ENCODE measurements at regions not wholly inside any gene's neighbourhood (a gene's known extent, or its start where the extent isn't known, plus 50 kb on each side); places are given as distances from the start of the nearest gene placed in this dataset.

DNA sequence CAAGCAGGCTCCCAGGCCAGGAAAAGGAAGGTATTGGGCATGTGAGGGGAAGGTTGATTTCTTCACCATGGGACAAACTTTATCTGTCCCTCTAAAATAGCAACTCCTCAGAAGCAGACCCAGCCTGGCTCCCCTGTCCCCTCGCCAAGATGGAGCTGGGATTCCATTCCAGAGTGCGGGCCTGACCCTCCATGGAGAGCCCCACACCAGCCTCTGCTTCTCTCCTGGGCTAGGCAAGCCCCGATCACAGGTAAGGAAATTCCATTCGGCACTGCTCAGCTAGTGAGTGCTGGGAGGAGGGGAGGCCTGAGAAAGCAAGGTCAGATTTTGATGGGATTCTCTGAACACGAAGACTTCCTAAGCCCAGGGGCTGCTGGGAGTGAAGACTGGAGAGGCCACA is 98.4 kb downstream of the EFNB1 start:
- Histone ChIP-seq H2AFZ (ENCODE audit: low read length) (no peak overlapping the region), H2BK120ac (ENCODE audit: low read depth, low read length) (no peak overlapping the region), H3K9me3 (replicated peaks in 1 of 2; ENCODE audit: control insufficient read depth in 2 of 2, insufficient read depth in 1 of 2, low read depth in 1 of 2, low read length in 2 of 2) (no peaks in the 10 kb centered on the region), H3K4ac (ENCODE audit: low read length) (no peak overlapping the region), H3K4me2 (ENCODE audit: insufficient read depth, low read length, poor library complexity, severe bottlenecking) (no peak overlapping the region), H2BK15ac (ENCODE audit: low read length) (no peak overlapping the region), H2BK5ac (ENCODE audit: low read length) (no peak overlapping the region), H3K36me3 (replicated peaks in 1 of 2; ENCODE audit: control insufficient read depth in 2 of 2, insufficient read depth in 2 of 2, low read length in 2 of 2) (no peaks in the 10 kb centered on the region), H4K8ac (ENCODE audit: low read depth, low read length) (no peak overlapping the region), H3K18ac (ENCODE audit: low read length) (no peak overlapping the region), H3K9ac (ENCODE audit: low read depth, low read length, poor library complexity) (no peak overlapping the region), H2BK12ac (ENCODE audit: low read length) (no peak overlapping the region), H3K23ac (ENCODE audit: low read depth, low read length, poor library complexity) (no peak overlapping the region), H3K27ac (replicated peaks; ENCODE audit: low read length) (no peak overlapping the region), H3K4me1 (ENCODE audit: control insufficient read depth in 2 of 2, insufficient read depth in 1 of 2, low read depth in 1 of 2, low read length in 2 of 2) (peaks cover 7 to 9% of the 10 kb centered on the region in 2 donors), H2AK5ac (ENCODE audit: low read depth, low read length) (no peak overlapping the region), H4K91ac (ENCODE audit: low read depth, low read length, poor library complexity) (no peak overlapping the region), H3K27me3 (ENCODE audit: control insufficient read depth in 3 of 3, insufficient read depth in 3 of 3, low read depth in 1 of 3, low read length in 3 of 3) (peaks cover 0 to 13% (median 1%) of the 10 kb centered on the region in 3 experiments), H3K79me1 (ENCODE audit: low read depth, low read length) (no peaks in the 10 kb centered on the region), H3K14ac (ENCODE audit: low read length) (no peak overlapping the region), H3K4me3 (ENCODE audit: low read length in 2 of 2) (no peak overlapping the region)
- WGBS, 2 donors (ENCODE audit: extremely low coverage in 2 of 2, insufficient read length in 2 of 2, insufficient replicate concordance in 1 of 2), result no CpG with 5 or more reads among the region's 5 CpGs
- no peak for DNase-seq (ENCODE audit: low spot score)

DNA sequence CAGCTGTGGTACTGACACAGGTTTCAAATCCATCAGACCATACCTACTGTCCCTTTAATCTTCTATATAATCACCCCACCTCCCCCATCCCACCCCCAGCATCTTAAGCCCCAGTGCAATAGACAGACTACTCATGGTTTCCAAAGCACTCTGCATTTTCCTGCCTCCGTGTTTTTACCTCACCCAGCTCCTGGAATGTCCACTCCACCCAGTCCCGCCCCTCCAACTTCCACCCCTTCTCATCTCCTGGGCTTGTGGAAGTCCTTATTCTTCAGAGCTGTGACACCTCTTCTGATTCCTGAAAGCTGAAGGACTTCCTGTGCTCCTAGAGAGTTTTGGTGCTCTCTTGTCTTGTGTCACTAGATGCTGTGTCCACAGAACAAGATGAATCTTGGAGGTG is 94.3 kb downstream of the EFNB1 start:
- Histone ChIP-seq H3K4me3 (ENCODE audit: low read length in 2 of 2) (no peak overlapping the region), H2BK15ac (ENCODE audit: low read length) (no peak overlapping the region), H3K18ac (ENCODE audit: low read length) (no peak overlapping the region), H3K4ac (ENCODE audit: low read length) (no peak overlapping the region), H3K9me3 (replicated peaks in 1 of 2; ENCODE audit: control insufficient read depth in 2 of 2, insufficient read depth in 1 of 2, low read depth in 1 of 2, low read length in 2 of 2) (no peaks in the 10 kb centered on the region), H2BK5ac (ENCODE audit: low read length) (no peak overlapping the region), H3K23ac (ENCODE audit: low read depth, low read length, poor library complexity) (no peak overlapping the region), H2AFZ (ENCODE audit: low read length) (no peak overlapping the region), H3K36me3 (replicated peaks in 1 of 2; ENCODE audit: control insufficient read depth in 2 of 2, insufficient read depth in 2 of 2, low read length in 2 of 2) (no peaks in the 10 kb centered on the region), H3K4me1 (ENCODE audit: control insufficient read depth in 2 of 2, insufficient read depth in 1 of 2, low read depth in 1 of 2, low read length in 2 of 2) (peaks cover 0 to 2% of the 10 kb centered on the region in 2 donors), H2BK12ac (ENCODE audit: low read length) (no peak overlapping the region), H3K27me3 (ENCODE audit: control insufficient read depth in 3 of 3, insufficient read depth in 3 of 3, low read depth in 1 of 3, low read length in 3 of 3) (peaks cover 0 to 20% (median 11%) of the 10 kb centered on the region in 3 experiments), H3K4me2 (ENCODE audit: insufficient read depth, low read length, poor library complexity, severe bottlenecking) (no peak overlapping the region), H3K14ac (ENCODE audit: low read length) (no peak overlapping the region), H3K79me1 (ENCODE audit: low read depth, low read length) (no peaks in the 10 kb centered on the region), H3K9ac (ENCODE audit: low read depth, low read length, poor library complexity) (no peak overlapping the region), H4K91ac (ENCODE audit: low read depth, low read length, poor library complexity) (no peak overlapping the region), H3K27ac (replicated peaks; ENCODE audit: low read length) (no peak overlapping the region), H2AK5ac (ENCODE audit: low read depth, low read length) (no peak overlapping the region), H2BK120ac (ENCODE audit: low read depth, low read length) (no peak overlapping the region), H4K8ac (ENCODE audit: low read depth, low read length) (no peak overlapping the region)
- no peak for DNase-seq (ENCODE audit: low spot score)
- no CpG with 5 or more reads among the region's 2 CpGs for WGBS, 2 donors (ENCODE audit: extremely low coverage in 2 of 2, insufficient read length in 2 of 2, insufficient replicate concordance in 1 of 2)

DNA sequence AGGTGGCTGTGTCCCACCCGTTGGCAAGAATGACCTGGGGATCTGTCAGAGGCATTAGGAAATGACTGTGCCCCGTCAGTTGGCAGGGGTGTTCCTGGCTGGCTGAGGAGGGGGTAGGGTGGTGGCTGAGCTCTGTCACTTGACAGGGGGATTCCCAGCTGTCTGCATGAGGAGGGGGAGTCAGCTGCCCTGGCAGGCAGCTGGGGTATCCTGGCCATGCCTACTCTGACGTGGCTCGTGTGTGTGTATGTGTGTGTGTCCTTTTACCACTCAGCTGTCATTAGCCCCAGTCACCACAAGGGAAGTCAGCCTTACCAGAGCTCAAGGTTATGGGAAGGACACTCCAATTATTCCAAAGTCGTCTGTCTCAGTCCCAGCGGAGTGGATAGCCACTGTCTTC is 93.2 kb downstream of the EFNB1 start:
- H2AFZ ChIP-seq (ENCODE audit: low read length), result no peak overlapping the region
- no peak overlapping the region for H2BK120ac ChIP-seq (ENCODE audit: low read depth, low read length)
- H2BK15ac ChIP-seq (ENCODE audit: low read length), result no peak overlapping the region
- DNase-seq (ENCODE audit: low spot score), result no peak
- H3K4me2 ChIP-seq (ENCODE audit: insufficient read depth, low read length, poor library complexity, severe bottlenecking), result no peak overlapping the region
- no peak overlapping the region for H3K9ac ChIP-seq (ENCODE audit: low read depth, low read length, poor library complexity)
- H2BK12ac ChIP-seq (ENCODE audit: low read length), result peak overlapping the region; percentile 41
- no peak overlapping the region for H4K8ac ChIP-seq (ENCODE audit: low read depth, low read length)
- H3K27me3 ChIP-seq (ENCODE audit: control insufficient read depth in 3 of 3, insufficient read depth in 3 of 3, low read depth in 1 of 3, low read length in 3 of 3), result peaks cover 0 to 21% (median 11%) of the 10 kb centered on the region in 3 experiments
- H3K79me1 ChIP-seq (ENCODE audit: low read depth, low read length), result no peaks in the 10 kb centered on the region
- no peak overlapping the region for H3K18ac ChIP-seq (ENCODE audit: low read length)
- H2BK5ac ChIP-seq (ENCODE audit: low read length), result no peak overlapping the region
- H3K14ac ChIP-seq (ENCODE audit: low read length), result no peak overlapping the region
- no peaks in the 10 kb centered on the region for H3K9me3 ChIP-seq (replicated peaks in 1 of 2; ENCODE audit: control insufficient read depth in 2 of 2, insufficient read depth in 1 of 2, low read depth in 1 of 2, low read length in 2 of 2)
- H3K4me3 ChIP-seq (ENCODE audit: low read length in 2 of 2), result no peak overlapping the region
- H3K36me3 ChIP-seq (replicated peaks in 1 of 2; ENCODE audit: control insufficient read depth in 2 of 2, insufficient read depth in 2 of 2, low read length in 2 of 2), result no peaks in the 10 kb centered on the region
- no peak overlapping the region for H3K23ac ChIP-seq (ENCODE audit: low read depth, low read length, poor library complexity)
- H3K4me1 ChIP-seq (ENCODE audit: control insufficient read depth in 2 of 2, insufficient read depth in 1 of 2, low read depth in 1 of 2, low read length in 2 of 2), result peaks cover 0 to 9% of the 10 kb centered on the region in 2 donors
- no peak overlapping the region for H3K27ac ChIP-seq (replicated peaks; ENCODE audit: low read length)
- WGBS, 2 donors (ENCODE audit: extremely low coverage in 2 of 2, insufficient read length in 2 of 2, insufficient replicate concordance in 1 of 2), result no CpG with 5 or more reads among the region's 6 CpGs
- no peak overlapping the region for H3K4ac ChIP-seq (ENCODE audit: low read length)
- peak overlapping the region; percentile 28 for H2AK5ac ChIP-seq (ENCODE audit: low read depth, low read length)
- H4K91ac ChIP-seq (ENCODE audit: low read depth, low read length, poor library complexity), result no peak overlapping the region

DNA sequence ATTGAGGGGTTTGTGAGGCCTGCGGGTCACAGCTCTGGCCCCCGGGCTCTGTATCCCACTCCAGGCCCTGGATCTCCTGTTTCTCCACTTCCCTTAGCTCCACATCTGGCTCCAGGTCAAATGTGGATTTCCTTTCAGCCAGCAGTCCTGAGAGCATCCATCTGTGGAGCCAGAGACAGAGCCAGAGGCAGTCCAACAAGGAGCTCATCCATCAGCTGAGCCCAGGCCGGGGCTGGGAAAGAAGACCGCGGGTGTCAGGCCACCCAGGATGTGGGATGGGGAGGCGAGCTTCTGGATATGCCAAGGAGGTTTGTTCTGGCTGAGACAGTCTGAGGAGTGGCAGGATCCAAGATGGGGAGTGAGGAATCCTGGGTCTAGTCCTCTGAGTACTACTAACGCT is 91.7 kb downstream of the EFNB1 start:
- H4K91ac ChIP-seq (ENCODE audit: low read depth, low read length, poor library complexity), result no peak overlapping the region
- DNase-seq (ENCODE audit: low spot score), result no peak
- no peak overlapping the region for H2AK5ac ChIP-seq (ENCODE audit: low read depth, low read length)
- no peak overlapping the region for H3K18ac ChIP-seq (ENCODE audit: low read length)
- peaks cover 0 to 13% of the 10 kb centered on the region in 2 donors for H3K4me1 ChIP-seq (ENCODE audit: control insufficient read depth in 2 of 2, insufficient read depth in 1 of 2, low read depth in 1 of 2, low read length in 2 of 2)
- H3K4ac ChIP-seq (ENCODE audit: low read length), result no peak overlapping the region
- H2AFZ ChIP-seq (ENCODE audit: low read length), result no peak overlapping the region
- no peak overlapping the region for H2BK120ac ChIP-seq (ENCODE audit: low read depth, low read length)
- H3K79me1 ChIP-seq (ENCODE audit: low read depth, low read length), result no peaks in the 10 kb centered on the region
- H3K36me3 ChIP-seq (replicated peaks in 1 of 2; ENCODE audit: control insufficient read depth in 2 of 2, insufficient read depth in 2 of 2, low read length in 2 of 2), result no peaks in the 10 kb centered on the region
- no peak overlapping the region for H2BK15ac ChIP-seq (ENCODE audit: low read length)
- no peak overlapping the region for H3K23ac ChIP-seq (ENCODE audit: low read depth, low read length, poor library complexity)
- H3K9me3 ChIP-seq (replicated peaks in 1 of 2; ENCODE audit: control insufficient read depth in 2 of 2, insufficient read depth in 1 of 2, low read depth in 1 of 2, low read length in 2 of 2), result no peaks in the 10 kb centered on the region
- H2BK5ac ChIP-seq (ENCODE audit: low read length), result no peak overlapping the region
- peaks cover 0 to 24% (median 19%) of the 10 kb centered on the region in 3 experiments for H3K27me3 ChIP-seq (ENCODE audit: control insufficient read depth in 3 of 3, insufficient read depth in 3 of 3, low read depth in 1 of 3, low read length in 3 of 3)
- no peak overlapping the region for H3K27ac ChIP-seq (replicated peaks; ENCODE audit: low read length)
- H4K8ac ChIP-seq (ENCODE audit: low read depth, low read length), result no peak overlapping the region
- H3K4me3 ChIP-seq (ENCODE audit: low read length in 2 of 2), result no peak overlapping the region
- no peak overlapping the region for H3K4me2 ChIP-seq (ENCODE audit: insufficient read depth, low read length, poor library complexity, severe bottlenecking)
- WGBS, 2 donors (ENCODE audit: extremely low coverage in 2 of 2, insufficient read length in 2 of 2, insufficient replicate concordance in 1 of 2), result no CpG with 5 or more reads among the region's 7 CpGs
- no peak overlapping the region for H3K14ac ChIP-seq (ENCODE audit: low read length)
- H2BK12ac ChIP-seq (ENCODE audit: low read length), result no peak overlapping the region
- H3K9ac ChIP-seq (ENCODE audit: low read depth, low read length, poor library complexity), result no peak overlapping the region

All from neuronal stem cell (in vitro differentiated cells).